ENCODE measurements at regions not wholly inside any gene's neighbourhood (a gene's known extent, or its start where the extent isn't known, plus 50 kb on each side); places are given as distances from the start of the nearest gene placed in this dataset.
A peak's percentile ranks its signal among the peaks of the same experiment; 100 is the strongest.
"Not testable (repeated sequence)": the region's sequence is repeated elsewhere in the genome, so short reads cannot be mapped to it uniquely, and the experiment has no call there.

DNA sequence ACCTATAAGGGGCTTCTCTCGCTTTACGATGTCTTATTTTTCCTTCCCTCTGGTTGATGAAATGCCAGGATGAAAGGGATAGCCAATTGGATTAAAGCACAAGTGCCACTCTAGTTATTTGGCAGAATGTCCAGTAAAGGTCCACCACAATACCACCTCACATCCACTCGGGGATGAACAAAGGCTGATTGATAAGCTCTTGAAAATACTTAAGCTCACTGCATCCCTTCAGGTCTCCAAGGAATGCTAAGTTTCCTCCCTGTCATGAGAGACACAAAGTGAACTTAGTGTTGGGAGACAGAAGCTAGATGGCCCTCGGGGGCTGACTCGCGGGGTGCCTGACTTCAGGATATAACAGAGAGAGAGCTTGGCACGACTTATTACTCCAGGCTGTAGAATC lies 185.9 kb upstream of the ZNF644 start:
- DNase-seq (ENCODE audit: low read depth in 2 of 2): not testable (repeated sequence)

DNA sequence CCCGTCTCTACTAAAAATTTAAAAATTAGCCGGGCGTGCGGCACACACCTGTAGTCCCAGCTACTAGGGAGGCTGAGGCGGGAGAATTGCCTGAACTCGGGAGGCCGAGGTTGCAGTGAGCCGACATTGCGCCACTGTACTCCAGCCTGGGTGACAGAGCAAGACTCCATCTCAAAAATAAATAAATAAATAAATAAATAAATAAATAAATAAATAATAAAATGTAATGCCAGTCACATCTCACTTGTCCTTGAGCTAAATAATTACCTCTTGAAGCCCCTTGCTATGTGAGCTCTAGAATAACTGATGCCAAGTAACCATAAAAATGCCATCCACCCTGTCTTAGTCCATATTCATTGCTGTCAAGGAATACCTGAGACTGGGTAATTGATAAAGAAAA lies 182.3 kb upstream of the ZNF644 start:
- not testable (repeated sequence) for DNase-seq (ENCODE audit: low read depth in 2 of 2)

DNA sequence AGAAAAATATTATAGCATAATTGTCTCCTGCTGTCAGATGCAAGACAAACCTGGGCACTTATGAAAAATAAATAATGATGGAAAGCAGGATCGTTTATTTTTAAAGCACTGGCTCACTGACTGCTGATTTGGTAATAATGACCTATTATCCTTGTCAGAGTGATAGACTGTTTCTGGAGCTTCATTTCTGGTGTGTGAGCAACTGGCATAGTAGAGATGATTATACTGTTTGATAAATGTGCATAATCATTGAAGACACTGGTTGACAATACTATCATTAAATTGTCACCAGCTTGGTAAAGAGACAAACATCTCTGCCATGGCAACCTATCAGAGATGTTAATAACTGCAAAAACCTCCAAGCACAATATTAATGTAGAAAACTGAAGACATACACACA lies 179.9 kb upstream of the ZNF644 start:
- DNase-seq (ENCODE audit: low read depth in 2 of 2): no peak

DNA sequence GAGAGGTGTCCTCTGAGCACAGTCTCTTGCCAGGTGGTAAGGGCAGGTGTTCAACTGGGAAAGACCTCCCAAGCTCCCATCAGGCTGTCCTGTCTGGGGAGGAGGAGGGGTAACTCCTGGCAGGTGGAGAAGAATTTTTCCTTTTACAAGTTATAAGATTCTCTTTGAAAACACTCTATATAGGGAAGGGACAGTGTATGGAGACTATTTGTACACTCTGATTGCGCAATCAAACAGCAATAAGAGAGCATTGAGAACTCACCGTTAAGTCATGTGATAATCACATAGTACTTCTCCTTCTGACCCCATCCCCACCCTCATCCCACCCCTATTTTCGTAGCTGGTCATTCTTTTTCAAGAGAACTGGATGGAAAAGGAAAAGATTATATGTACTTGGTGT lies 179.3 kb upstream of the ZNF644 start:
- no peak for DNase-seq (ENCODE audit: low read depth in 2 of 2)

DNA sequence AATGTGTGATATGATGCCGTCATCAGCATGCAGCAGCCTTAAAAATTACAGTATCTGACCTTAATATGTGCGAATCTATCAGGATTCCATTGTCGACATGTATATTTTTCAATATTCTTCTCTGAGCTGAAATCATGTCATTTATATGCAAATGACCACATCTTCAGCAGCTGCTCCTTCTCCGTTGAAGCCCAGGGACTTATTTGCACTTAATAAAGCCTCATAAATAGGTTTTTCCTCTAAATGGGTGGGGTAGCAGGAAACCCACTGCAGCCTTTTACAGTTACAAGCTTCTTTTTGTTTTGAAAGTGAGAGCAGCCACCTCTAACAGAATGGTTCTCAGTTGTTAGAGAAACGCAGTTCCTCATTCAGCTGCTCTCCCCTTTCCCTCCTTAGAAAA lies 178.8 kb upstream of the ZNF644 start:
- no peak for DNase-seq (ENCODE audit: low read depth in 2 of 2)

DNA sequence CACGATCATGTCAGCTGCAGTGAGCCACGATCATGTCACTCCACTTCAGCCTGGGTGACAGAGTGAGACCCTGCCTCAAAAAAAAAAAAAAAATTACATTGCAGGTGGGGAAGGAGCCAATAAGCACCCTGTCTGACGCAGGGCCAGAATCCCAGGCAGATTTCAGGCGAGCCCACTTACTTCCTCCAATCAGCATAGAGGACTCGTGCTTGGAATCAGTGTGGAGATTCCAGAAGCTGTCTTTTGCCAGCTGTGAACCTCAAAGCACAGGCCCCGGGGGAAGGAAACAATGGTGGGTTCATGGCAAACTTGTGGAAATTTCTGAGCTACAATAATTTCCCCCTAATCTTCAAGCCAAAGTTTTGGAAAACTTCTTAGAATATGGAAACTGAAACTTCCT lies 178.2 kb upstream of the ZNF644 start:
- DNase-seq (ENCODE audit: low read depth in 2 of 2): no peak

DNA sequence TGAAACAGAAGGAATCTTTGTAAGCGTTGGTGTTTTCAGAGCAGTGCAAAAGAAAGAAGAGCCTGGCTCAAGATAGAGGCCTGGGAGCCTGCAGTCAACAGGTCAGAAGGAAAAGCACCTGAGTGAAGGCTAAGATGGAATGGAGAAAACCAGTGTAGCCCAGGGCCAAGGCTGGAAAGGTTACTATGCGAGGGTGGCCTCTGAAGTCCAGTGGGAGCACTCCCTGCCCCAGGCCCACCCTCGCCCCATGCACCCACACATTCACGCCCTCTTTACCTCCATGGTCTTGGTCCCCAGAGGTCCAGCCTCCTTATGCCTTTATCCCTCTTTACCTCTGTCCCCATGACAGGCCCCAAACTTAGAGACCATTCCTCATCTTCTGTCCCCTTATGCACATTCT lies 169.2 kb upstream of the ZNF644 start:
- no peak for DNase-seq (ENCODE audit: low read depth in 2 of 2)

DNA sequence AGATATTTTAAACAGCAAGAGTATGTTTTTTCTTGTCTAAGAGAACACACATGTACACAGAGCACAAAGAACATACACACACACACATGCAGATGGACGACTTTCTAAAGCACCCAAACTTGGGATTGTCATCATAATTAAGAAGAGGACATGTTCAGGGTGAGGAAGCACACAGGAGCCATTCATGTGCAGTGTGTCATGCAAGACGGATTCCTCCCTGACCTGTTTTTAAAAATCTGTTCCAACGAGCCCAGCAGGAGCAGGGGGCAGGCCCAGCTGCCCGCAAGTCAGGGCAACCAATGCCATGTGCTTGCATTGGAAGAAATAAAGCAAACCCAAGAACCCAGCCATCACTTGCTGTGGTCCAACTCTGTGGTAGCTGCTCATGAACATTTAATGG lies 167.3 kb upstream of the ZNF644 start:
- no peak for DNase-seq (ENCODE audit: low read depth in 2 of 2)

DNA sequence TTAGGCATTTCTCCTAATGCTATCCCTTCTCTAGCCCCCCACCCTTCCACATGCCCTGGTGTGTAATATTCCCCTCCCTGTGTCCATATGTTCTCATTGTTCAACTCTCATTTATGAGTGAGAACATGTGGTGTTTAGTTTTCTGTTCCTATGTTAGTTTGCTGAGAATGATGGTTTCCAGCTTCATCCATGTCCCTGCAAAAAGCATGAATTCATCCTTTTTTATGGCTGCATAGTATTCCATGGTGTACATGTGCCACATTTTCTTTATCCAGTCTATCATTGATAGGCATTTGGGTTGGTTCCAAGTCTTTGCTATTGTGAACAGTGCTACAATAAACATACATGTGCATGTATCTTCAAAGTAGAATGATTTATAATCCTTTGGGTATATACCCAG lies 161.0 kb upstream of the ZNF644 start:
- not testable (repeated sequence) for DNase-seq (ENCODE audit: low read depth in 2 of 2)

DNA sequence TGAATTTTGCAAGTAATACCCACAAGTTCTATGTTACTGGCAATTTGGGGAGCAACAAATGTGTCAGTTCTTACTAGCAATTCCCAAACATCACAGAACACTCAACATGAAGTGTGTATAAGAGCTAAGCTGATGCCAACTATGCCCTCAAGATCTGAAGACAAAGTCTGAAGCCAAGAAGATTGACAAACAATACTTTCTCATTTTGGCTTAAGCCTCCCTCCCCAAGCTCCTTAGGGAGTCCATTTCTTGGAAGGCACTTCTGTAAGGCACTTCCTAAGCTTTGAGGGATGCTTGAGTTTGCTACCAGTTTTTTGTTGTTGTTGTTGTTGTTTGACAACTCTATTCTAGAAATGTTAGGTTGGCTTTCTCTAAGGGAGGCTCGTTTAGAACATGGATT lies 154.4 kb upstream of the ZNF644 start:
- DNase-seq (ENCODE audit: low read depth in 2 of 2): no peak

DNA sequence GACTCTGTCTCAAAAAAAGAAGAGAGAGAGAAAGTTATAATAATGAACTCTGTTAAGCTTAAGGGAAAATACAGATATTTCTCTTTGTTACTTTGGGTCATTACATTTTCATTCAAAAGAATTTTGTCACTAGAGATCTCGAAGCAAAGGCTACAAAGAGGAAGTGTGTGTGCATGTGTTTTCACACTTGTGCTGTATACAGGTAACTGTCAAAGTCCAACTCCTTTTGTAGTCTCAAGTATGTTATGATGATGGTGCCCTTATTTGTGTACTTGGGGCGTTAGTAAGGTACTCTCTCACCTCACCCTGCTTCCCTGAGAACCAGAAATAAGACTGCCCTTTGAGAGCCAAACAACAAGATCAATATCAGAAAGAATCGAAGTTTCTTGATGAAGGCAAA lies 152.9 kb upstream of the ZNF644 start:
- no peak for DNase-seq (ENCODE audit: low read depth in 2 of 2)

DNA sequence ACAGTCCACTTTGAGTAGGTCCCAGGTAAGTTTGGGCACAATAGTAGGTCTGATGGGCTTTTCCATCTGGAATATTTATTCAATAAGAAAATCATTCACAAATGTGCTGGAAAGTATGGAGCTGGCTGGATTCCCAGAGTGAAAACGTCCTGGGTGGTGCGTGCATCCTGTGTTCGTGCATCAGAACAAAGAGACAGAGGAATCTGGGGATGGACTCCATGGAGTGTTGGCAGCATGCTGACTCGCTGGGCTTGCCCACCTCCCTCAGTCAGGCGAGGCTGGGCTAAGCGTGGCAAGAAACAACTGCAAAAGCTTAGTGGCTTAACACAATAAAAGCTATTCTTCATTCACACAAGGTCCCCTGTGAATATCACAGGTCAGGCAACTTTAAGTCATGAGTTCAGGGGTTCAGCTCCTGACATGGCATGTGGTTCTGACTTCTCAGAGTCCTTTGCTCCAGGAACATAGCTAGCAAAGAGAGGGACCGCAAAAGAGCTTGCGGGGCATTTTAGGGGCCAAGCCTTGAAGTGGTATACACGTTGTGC lies 151.6 kb upstream of the ZNF644 start:
- DNase-seq (ENCODE audit: low read depth in 2 of 2): no peak

DNA sequence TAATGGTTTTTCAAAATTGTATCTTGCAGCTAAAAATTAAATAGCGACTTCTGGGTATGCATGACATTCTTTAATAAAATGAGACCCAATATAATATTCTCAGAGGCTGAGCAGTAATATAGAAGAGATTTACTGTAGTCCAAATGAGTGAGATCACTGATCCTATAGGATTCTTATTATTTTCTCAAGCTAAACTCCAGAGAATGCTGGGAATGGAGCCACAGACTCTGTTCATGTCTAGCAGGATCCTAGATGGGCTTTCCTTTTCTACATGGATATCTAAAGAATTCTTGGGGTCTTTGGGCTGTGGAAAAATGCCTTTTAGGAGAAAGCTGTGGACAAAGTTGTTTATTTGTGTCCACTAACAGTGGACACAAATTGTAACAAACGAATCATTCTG lies 150.7 kb upstream of the ZNF644 start:
- DNase-seq (ENCODE audit: low read depth in 2 of 2): no peak

DNA sequence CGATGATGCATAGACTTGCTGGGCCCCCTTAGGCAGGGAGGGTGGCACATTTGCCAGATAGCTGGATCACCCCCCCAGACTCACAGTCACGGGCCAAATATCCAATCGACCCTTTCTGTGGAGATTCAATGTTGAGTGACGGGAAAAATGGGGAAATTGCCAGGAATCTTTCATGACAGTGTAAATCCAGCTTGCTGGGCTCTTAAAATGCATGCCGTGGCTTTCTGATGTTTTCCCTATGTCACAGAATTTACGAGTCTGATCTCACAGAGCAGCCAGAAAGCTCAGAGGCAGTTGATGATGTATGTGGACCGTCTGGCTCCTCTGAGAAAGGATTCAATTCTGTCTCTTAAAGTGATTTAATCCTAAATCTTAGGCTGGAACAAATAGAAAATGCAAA lies 150.1 kb upstream of the ZNF644 start:
- DNase-seq (ENCODE audit: low read depth in 2 of 2): no peak

DNA sequence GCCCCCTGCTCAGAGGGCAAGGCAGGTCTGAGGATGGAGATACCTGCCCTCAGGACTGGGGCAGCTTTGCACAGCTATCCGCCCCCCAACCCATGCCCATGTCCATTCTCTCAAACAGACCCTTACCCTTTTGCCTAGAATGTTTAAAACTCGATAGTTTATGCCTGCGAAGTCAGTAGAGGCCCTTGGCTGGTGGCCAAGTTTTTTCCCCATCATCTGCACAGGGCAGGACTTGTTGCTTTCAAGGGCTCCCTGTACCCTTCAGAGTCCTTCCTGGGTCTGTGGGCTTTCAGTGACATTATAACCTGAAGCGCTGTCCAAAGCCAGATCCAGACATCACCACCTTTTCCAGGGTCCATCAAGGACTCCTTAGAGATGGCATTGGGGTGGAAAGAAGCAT lies 148.7 kb upstream of the ZNF644 start:
- no peak for DNase-seq (ENCODE audit: low read depth in 2 of 2)

DNA sequence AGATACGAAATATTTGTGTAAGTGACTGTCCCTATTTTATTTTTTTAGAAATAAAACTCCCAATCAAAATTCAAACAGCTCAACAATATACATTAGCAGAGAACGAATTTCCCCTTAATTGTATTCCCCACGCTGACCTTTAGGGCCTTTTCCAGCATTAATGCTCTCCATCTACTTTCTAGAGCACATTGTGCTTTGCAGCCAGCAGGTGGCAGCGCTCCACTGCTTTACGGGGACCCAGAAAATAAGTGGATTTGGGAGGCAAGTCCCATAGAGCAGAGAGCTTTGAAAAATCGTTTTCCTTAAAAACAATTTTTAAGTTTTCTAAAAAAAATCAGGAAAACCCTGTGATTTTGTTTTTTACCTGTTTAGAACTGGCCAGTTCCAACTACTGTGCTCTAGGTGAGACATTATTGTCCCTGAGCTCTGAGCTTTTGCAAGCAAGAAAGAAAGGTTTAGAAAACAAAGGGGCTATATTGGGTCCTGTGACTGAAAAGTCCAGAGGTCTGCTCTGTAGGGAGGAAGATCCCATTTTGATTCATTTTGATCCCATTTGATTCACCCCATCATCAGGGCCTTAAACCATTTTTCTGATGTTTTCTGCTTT lies 144.4 kb upstream of the ZNF644 start:
- peak in 1 of 2 donors; percentile 6 for DNase-seq (ENCODE audit: low read depth in 2 of 2)

DNA sequence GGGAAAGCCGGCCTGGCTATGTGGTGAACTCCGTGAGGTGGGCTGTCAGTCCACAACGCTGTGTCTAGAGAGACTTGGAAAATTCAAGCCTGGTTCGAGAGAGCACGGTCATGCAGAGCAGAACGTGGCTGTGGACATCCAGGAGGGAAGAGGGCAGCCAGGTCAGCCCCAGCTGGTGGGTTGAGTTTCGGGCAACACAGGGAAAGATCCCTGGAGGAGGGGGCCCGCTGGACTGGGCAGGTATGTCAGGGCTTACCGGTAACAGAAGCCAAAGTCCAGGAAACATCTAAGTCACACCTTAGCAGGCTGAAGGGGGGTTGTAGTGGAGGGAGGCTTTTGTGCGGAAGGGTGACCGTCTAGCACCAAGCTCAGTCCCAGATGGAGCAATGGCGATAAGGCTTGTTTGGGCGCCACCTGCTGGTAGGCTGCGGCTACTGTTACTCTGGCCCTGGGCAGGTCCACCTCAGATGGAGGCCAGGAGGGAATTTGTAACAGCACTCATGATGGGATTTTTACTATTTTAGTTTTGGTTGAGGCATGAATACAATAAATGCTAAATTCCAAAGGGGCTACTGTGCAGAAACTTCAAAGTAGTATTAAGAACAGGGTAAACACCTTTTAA lies 143.3 kb upstream of the ZNF644 start:
- peak; percentile 46 to 58 for DNase-seq (ENCODE audit: low read depth in 2 of 2)

DNA sequence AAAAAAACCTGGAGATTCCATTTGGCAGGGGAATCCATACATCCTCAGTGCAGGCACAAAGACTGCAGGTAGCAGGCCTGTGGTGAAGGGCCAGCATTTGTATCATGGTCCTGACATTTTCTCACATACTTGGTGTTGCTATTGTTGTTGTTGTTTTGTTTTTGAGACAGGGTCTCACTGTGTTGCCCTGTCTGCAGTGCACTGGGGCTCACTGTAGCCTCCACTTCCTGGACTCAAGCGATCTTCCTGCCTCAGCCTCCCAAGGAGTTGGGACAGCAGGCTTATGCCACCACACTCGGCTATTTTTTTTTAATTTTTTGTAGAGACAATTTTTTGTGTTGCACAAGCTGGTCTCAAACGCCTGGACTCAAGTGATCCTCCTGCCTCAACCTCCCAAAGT lies 140.8 kb upstream of the ZNF644 start:
- no peak for DNase-seq (ENCODE audit: low read depth in 2 of 2)

DNA sequence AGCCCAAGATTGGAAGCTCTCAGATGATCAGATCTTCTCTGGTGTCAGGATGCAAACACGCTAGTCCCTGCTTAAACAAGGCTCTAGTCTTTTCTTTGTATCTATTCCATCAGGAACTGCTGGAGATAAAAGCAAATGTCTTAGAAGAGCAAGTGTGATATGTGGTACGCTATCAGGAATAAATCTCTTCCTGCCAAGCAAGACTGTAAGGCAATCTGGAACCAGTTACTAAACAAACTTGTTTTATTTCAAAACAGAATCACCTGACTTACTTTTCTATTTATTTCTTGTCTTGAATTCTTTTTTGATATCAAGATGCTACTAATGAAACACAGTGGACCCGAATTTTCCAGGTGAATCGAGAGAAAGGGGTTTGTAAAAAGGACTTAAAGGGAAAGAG lies 139.9 kb upstream of the ZNF644 start:
- no peak for DNase-seq (ENCODE audit: low read depth in 2 of 2)

DNA sequence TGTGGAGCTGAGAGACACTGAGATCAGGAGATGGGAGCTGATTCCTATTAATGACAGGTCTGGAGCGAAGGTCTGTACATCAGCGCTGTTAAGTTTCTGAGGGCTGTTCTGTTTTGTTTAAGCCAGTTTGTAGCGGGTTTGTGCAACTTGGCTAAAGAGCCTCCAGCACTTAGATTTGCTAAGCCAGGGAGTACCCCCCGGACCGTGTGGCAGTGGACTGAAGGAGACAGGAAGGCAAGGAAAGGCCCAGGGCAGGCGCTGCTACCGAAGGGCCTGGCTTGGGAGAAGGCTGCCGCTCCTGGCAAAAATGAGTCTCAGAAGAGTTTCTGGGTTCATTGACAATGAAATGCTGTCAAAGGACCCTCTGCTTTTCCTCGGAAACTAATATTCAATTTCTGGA lies 139.3 kb upstream of the ZNF644 start:
- DNase-seq (ENCODE audit: low read depth in 2 of 2): no peak

DNA sequence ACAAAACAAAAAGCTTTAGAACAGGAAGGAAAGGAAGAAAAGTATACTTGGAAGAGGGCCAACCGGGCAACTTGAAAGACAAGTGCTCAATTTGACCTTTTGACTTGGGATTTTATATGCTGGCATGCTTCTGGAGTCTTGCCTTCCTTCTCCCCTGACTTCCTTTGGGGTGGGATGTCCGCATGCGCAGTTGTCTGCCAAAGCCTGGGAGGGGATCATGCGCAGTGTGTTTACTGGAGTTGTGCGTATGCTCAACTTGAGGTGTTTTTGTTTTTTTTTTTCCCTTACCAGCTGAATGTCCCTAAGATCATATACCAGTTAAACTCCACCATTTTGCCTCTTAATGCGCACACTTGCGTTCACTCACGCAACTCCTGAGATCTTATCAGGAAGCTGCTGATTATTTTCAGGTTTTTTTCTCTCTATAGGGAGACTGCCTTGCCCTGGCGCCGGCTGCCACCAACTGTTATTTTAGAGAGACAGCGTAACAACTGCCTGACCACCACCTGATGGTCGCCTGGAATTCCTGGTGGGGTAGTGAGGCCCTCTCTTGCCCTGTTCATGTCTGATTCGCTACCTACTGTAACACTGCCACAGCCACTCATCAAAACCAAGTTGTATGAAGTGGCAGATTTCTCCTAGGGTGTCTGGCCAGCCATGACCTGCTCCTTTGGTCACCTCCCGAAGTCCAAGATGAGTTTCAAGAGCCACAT lies 138.7 kb upstream of the ZNF644 start:
- DNase-seq (ENCODE audit: low read depth in 2 of 2): no peak

DNA sequence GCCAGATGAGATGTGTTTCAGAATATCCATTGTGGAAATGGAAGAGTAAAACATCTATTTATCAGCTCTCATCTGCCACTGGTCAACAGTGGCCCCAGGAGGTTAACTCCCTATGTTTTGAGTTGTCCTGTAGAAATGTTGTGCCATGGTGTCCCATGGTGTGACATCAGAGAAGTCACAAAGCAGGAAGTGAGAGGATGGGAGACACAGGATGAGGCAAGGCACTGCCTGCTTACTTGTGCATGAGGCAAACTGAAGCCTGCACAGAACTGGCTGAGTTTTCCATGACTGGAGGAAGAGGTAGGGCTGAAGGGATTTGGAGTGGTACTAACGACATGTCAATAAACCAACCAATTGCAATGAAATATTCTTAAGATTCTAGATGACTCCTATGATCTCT lies 131.5 kb upstream of the ZNF644 start:
- DNase-seq (ENCODE audit: low read depth in 2 of 2): no peak

DNA sequence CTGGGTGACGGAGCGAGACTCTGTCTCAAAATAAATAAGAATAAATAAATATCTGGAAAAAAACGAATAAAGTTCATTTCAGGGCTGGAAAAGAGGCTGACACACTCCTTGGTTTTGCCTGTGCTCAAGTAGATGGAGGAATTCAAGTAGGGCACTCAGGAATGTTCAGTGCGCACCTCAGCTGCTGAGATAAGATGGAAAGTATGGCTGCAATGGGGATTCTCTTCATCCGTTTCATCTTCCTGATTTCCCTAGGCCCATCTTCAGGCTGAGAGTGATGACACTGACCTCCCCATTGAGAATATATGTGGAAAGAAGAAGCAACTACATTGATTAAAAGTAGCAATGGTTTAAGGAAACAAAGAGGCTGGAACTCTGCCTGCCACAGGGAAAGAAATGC lies 130.5 kb upstream of the ZNF644 start:
- no peak for DNase-seq (ENCODE audit: low read depth in 2 of 2)
